ENCODE measurements at regions not wholly inside any gene's neighbourhood (a gene's known extent, or its start where the extent isn't known, plus 50 kb on each side); places are given as distances from the start of the nearest gene placed in this dataset.

GRCh38 chr22:22343581-22344296 lies 99.2 kb downstream of the VPREB1 start:
- ATAC-seq (0 out of 3 replicates have a peak, but pooled peaks have one; percentile 1), DNase-seq (ENCODE audit: extremely low read depth in 1 of 4, low spot score in 3 of 4) (no peak), FAIRE-seq (no peak)
- Histone ChIP-seq H3K36me3 (ENCODE audit: control insufficient read depth, insufficient read depth, low read length) (no peaks in the 10 kb centered on the region), H3K9me1 (ENCODE audit: control insufficient read depth, insufficient read depth, low read length) (peaks cover 4% of the 10 kb centered on the region), H3K4me3 (no peak overlapping the region), H3K9ac (ENCODE audit: insufficient read depth in 1 of 2, low read depth in 2 of 2, low read length in 2 of 2) (0 out of 4 replicates have a peak overlapping the region, but pooled peaks of 1 of the 2 experiments have one; percentile 2), H3K79me2 (ENCODE audit: control insufficient read depth, insufficient read depth, low read length) (no peaks in the 10 kb centered on the region), H4K20me1 (replicated peaks; ENCODE audit: control insufficient read depth, insufficient read depth, low read length) (peaks cover 36% of the 10 kb centered on the region), H3K27me3 (ENCODE audit: control insufficient read depth in 2 of 2, insufficient read depth in 2 of 2, low read length in 2 of 2) (peaks cover 19 to 40% of the 10 kb centered on the region in 2 experiments), H2AFZ (ENCODE audit: low read depth, low read length) (no peak overlapping the region), H3K27ac (ENCODE audit: extremely low read depth, low read depth, low read length) (no peak overlapping the region), H3K9me3 (replicated peaks; ENCODE audit: control insufficient read depth, insufficient read depth, low read depth, low read length) (no peaks in the 10 kb centered on the region), H3K4me2 (ENCODE audit: insufficient read depth, low read length) (no peak overlapping the region), H3K4me1 (replicated peaks in 1 of 2; ENCODE audit: control insufficient read depth in 2 of 2, insufficient read depth in 2 of 2, low read length in 2 of 2) (no peaks in the 10 kb centered on the region)
- no TSS peak for BruUV-seq (replicated peaks)
- ChIA-PET CTCF (ENCODE audit: low intra/inter-chr PET ratio) (interaction anchor here (0.7 to 4.1 kb wide), 4 partner anchors 37 to 148 kb away, joined by 3 to 23 read pairs (median 8); no protein-coding TSS in a partner anchor), POLR2A (interaction anchor here (0.6 to 2.8 kb wide), 11 partner anchors 9 to 318 kb away, joined by 3 to 11 read pairs (median 4); no protein-coding TSS in a partner anchor)
- in situ Hi-C loops (cut with MboI): loop anchor here (5.0 kb wide), 1 partner anchor 126 kb away; no protein-coding TSS in a partner anchor
- under 1% methylated on average over 9 of the region's 9 CpGs for WGBS (ENCODE audit: insufficient coverage, low coverage, missing lambda C conversion rate)
- intact Hi-C loops (cut with micrococcal nuclease): loop anchor here (5.0 kb wide), 2 partner anchors 136 to 281 kb away; no protein-coding TSS in a partner anchor
- TF ChIP-seq RBBP5 (IDR thresholded peaks at IDR 0.05; ENCODE audit: borderline replicate concordance, insufficient read depth, low read length, poor library complexity, severe bottlenecking) (peak; percentile 14), LCOR (CRISPR knock-in tag; IDR thresholded peaks at IDR 0.05) (no peak), NR2C2 (CRISPR knock-in tag; IDR thresholded peaks at IDR 0.05) (no peak), NR2C2 (tag; IDR thresholded peaks at IDR 0.05) (no peak), SMARCC2 (IDR thresholded peaks at IDR 0.05; ENCODE audit: low read depth) (no peak), XRCC4 (IDR thresholded peaks at IDR 0.05; ENCODE audit: extremely low read depth, insufficient read depth, insufficient read length) (no peak), ZBTB40 (IDR thresholded peaks at IDR 0.05) (no peak), ZBTB40 (CRISPR knock-in tag; IDR thresholded peaks at IDR 0.05) (0 out of 2 replicates have a peak, but pooled peaks have one; percentile 9), SRF (CRISPR knock-in tag; IDR thresholded peaks at IDR 0.05) (no peak), HSF4 (CRISPR knock-in tag; IDR thresholded peaks at IDR 0.05; ENCODE audit: borderline replicate concordance) (no peak)
